Prostate gland (tissue), 2 donors: ENCODE measurements at regions not wholly inside any gene's neighbourhood (a gene's known extent, or its start where the extent isn't known, plus 50 kb on each side); places are given as distances from the start of the nearest gene placed in this dataset.

Source experiments
- POLR2A ChIP-seq: fragments of 450-650 bp; IDR thresholded peaks from one replicate; pipeline ENCODE4 v1.6.1; 2016; ENCODE audit warnings: antibody characterized with exemption, mild to moderate bottlenecking
- TF ChIP-seq, protein P1 (sequence below), 4 experiments: fragments of 200-600 bp in 2 of 4; fragments of 450-650 bp in 2 of 4; sonication (generic) in 2 of 4; IDR thresholded peaks; 1 replicate in 3 of 4; 2 replicates in 1 of 4; pipeline ENCODE4 v1.5.1; 2016 to 2019; ENCODE audit warnings: antibody characterized with exemption in 4 of 4, mild to moderate bottlenecking in 2 of 4, moderate library complexity in 2 of 4

DNA sequence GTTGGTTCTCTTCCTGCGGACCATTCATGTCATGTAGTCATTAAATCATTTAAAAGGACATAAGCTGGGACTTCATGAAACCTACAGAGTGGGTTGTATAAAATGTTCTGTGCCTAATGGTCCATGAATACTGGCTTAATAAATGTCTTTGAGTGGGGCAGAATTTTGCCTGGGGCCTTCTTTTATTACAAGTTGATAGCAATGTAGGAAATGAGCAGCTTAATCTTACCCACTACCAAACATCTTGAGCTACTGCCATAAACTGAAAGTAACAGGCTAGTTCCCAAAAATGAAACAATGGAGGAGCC, 130.9 kb downstream of the TMEM17 start:
- TF ChIP-seq POLR2A, result no peak
- TF ChIP-seq, protein P1, sequence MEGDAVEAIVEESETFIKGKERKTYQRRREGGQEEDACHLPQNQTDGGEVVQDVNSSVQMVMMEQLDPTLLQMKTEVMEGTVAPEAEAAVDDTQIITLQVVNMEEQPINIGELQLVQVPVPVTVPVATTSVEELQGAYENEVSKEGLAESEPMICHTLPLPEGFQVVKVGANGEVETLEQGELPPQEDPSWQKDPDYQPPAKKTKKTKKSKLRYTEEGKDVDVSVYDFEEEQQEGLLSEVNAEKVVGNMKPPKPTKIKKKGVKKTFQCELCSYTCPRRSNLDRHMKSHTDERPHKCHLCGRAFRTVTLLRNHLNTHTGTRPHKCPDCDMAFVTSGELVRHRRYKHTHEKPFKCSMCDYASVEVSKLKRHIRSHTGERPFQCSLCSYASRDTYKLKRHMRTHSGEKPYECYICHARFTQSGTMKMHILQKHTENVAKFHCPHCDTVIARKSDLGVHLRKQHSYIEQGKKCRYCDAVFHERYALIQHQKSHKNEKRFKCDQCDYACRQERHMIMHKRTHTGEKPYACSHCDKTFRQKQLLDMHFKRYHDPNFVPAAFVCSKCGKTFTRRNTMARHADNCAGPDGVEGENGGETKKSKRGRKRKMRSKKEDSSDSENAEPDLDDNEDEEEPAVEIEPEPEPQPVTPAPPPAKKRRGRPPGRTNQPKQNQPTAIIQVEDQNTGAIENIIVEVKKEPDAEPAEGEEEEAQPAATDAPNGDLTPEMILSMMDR (IDR thresholded peaks at IDR 0.05), result no peak
